ENCODE measurements at regions not wholly inside any gene's neighbourhood (a gene's known extent, or its start where the extent isn't known, plus 50 kb on each side); places are given as distances from the start of the nearest gene placed in this dataset.
"Not testable (repeated sequence)": the region's sequence is repeated elsewhere in the genome, so short reads cannot be mapped to it uniquely, and the experiment has no call there.

DNA sequence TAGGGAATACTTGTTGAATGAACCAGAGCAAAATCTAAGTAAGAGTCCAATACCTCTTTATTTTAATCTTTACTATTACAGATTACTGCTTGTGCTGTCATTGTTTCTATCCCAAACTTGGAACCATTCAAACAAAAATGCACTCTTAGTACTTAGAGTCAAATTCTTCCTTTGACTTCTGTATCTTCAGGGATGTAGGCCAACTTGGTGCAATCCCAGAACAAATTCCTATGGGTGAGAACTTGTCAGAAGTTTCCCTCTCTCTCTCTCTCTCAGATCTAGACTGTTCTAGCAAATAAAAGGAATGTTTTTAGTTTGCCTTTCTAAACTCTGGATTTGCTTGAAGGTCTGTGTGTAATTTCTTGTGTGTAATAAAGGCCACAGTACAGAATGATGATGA lies 329.0 kb upstream of the TMTC4 start:
- DNase-seq, result no peak

- no peak for DNase-seq
Observed at GRCh38 chr13:100989392-100989791, 314.8 kb upstream of the TMTC4 start.

- DNase-seq, result no peak
Observed at GRCh38 chr13:100988921-100989320, 314.3 kb upstream of the TMTC4 start.

DNA sequence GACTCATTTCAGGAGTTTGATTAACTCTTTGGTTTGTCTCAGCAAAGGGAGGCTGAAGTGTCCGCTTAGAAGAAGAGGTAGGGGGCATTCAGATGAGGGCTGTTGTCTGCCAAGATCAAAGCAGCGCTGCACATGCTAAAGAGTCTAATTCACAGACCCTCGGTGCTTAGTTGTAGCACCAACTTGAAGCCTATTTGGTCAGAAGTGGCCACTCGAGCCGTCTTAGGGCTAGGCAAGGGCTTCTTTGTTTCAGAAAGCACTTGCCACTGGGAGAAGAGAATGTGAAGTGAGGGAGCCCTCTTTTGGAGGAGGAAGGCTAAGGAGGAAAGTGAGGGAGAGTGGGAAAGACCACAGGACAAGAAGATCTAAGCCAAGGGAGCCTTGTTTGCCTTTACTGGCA lies 313.4 kb upstream of the TMTC4 start:
- peak in 1 of 2 experiments; percentile 11 for DNase-seq

DNA sequence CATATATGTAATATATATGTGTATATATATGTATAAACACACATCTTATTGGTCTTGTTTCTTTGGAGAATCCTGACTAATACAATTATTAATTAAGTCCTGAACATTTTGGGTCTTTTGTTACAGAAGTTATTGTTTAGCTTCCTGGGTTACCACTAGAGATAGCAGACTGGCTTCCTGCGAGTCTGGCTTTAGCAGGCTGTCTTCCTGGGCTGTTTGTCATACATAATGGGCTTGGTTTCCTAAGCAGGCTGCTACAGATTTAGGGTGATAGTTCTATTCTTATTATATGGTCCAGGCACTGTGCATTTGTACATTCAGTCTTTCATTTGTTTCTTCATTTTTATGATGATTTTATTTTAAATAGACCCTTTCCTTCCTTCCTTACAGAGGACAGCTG lies 312.0 kb upstream of the TMTC4 start:
- no peak for DNase-seq

DNA sequence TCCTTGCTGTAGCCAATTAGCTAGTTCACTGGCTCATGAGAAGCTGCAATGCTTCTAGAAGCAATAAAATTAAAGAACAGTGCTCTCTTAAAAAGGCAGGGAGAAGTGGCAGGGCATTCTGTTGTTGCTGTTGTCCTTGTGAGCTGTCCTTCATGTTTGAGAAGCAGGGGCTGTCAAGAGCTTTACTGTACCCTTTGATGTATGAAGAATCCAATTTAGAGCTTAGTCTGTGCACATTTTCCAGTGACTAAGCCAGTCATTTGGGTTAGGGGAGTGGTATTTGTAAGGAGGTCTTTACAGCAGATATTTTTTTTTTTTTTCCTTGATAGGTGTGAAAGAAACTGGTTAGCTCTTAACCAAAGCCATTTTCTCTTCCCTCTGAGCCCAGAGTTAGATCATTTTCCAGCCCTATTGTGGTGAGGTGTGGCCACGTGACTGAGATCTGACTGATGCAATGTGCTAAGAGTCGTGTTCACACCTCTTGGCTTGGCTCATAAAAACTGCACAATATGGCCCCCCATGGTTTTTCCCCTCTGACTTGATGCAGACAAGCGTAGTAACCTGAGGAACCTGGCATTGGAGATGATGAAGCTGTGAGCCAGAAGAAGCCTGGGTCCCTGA lies 309.6 kb upstream of the TMTC4 start:
- no peak for DNase-seq

DNA sequence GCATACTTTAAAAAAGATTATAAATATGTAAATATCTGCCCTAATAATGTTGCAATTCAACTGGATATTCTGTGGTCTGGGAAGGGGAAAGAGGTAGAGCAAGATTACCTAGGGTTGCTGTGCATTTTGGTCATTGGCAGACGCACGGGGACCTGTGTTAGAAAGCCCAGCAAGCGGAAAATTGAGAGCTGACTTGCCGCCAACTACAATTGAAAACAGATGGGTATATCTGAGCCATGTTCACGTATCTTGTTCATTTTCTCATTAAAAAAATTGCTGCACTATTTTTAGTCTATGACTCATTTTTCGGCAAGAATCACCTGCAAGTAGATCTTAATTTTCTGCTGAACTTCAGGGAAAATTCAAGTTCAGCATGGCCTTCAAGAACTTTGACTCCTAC lies 308.5 kb upstream of the TMTC4 start:
- no peak for DNase-seq

DNA sequence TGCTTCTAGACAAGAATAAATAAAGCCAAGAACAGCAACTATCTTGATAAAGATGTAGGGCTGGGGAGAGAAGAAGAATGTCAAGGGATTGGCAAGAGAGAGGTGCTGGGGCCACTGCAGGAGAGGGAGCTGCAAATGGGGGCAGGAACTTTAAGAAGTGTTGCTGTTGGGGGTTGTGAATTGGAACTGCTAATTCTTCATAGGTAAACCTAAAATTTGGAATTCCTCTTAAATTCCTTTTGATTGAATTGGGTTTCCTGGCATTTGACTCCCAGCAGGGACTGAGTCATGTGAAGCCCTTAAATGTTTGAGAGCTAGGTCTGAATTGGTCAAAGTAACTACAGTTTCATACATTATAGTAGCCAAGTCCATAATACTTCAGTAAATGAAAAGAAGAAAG lies 305.6 kb upstream of the TMTC4 start:
- no peak for DNase-seq

DNA sequence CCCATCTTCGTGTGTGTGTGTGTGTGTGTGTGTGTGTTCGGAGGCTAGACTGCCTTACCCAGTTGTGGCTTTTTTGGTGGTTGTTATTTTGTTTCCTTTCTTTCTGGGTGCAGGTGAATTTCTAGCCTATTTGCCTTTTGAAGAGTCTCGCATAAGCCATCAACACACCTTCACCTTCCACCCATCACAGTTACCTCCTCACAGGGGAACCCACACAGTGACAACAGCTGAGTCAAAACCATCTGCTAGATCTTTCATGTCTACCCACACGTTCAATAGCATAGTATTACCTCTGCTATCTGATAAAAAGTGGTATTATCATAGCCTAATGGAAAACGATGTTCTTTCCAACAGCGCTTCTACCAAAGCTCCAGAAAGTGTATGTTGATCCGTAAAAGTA lies 303.2 kb upstream of the TMTC4 start:
- DNase-seq, result no peak

DNA sequence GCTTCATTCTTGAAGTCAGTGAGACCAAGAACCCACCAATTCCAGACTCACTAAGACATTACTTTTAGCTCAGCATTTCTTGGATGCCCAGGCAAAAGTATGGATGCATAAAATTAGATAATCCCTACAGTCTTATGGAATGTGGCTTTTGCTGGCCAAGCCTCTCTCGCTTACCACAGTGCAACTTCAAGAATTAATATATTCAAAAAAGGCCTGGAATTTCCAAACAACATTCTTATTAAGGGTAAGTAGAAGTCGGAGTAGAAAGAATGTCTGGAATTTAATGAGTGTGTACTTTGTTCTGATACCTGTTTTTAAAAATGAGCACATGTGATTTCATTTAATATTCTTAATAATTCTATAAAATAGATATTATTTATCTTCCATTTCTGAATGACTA lies 302.4 kb upstream of the TMTC4 start:
- no peak for DNase-seq

DNA sequence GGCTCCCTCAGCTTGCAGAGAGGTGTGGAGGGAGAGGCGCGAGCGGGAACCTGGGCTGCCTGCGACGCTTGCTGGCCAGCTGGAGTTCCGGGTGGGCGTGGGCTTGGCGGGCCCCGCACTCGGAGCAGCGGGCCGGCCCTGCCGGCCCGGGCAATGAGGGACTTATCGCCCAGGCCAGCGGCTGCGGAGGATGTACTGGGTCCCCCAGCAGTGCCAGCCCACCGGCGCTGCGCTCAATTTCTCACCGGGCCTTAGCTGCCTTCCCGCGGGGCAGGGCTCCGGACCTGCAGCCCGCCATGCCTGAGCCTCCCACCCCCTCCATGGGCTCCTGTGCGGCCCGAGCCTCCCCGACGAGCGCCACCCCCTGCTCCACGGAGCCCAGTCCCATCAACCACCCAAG lies 301.1 kb upstream of the TMTC4 start:
- not testable (repeated sequence) for DNase-seq

DNA sequence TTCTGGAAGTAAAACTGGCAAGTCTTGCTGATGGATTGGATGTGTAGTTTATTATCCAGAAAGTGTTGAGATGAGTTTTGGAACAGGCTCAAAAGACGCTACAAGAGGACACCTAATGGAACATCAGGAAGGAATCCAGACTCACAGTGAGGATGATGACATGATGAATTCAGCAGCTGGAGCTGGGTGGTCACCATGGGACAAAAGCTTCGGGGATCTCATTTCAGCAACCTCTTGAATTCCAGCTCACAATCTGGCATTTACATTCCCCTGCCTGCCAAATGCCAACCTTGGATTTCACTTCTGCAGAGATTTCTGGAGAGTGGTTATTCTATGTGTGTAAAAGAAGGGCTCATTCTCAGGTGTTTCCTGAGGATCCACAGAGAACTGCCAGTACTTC lies 288.0 kb upstream of the TMTC4 start:
- DNase-seq, result no peak

GRCh38 chr13:100961186-100961585 lies 286.6 kb upstream of the TMTC4 start:
- no peak for DNase-seq

- DNase-seq, result no peak
Observed at GRCh38 chr13:100958831-100959230, 284.2 kb upstream of the TMTC4 start.

- DNase-seq, result no peak
Observed at GRCh38 chr13:100957741-100958140, 283.1 kb upstream of the TMTC4 start.

GRCh38 chr13:100954430-100955305 lies 280.1 kb upstream of the TMTC4 start:
- DNase-seq, result no peak

- DNase-seq, result no peak
Observed at GRCh38 chr13:100951016-100951415, 276.4 kb upstream of the TMTC4 start.

DNA sequence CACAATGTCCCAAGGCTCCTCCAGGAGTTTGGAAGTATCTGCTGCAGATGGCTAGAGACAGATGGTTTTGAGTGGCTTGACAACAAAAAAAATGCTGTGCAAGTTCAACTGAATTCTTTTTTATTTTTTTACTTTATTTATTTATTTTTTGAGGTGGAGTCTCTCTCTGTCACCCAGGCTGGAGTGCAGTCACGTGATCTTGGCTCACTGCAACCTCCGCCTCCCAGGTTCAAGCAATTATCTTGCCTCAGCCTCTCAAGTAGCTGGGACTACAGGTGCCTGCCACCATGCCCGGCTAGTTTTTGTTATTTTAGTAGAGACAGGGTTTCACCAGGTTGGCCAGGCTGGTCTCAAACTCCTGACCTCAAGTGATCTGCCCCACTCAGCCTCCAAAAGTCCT lies 274.3 kb upstream of the TMTC4 start:
- DNase-seq, result not testable (repeated sequence)

GRCh38 chr13:100946588-100946987 lies 272.0 kb upstream of the TMTC4 start:
- DNase-seq, result no peak

DNA sequence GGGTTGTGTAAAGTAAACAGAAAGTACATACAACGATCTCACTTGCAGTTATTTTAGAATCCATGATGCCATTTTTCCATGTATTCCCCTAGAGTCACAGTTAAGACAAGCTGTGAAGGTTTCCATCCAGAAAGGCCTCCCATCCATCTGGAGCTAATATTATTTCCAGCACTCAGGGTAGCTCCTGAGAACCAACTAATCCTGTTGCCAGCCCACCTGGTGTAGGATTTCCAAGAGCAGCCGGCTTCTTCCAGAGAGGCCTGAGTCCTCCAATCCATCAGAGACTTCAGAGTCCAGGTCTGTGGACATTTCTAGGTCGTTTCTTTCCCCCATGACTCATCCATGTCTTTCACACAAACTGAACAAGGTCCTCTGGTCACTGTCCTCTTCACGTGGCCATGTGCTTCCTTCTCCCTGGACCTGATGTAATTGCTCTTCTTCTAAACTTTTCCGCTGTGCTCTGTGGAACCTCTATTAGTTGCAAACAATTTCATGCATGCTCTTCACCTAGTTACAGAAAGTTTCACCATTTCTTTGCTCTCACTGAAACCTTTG lies 270.3 kb upstream of the TMTC4 start:
- DNase-seq, result no peak

GRCh38 chr13:100942742-100943141 lies 268.1 kb upstream of the TMTC4 start:
- DNase-seq, result no peak

- DNase-seq, result no peak
Observed at GRCh38 chr13:100941377-100942368, 267.1 kb upstream of the TMTC4 start.

DNA sequence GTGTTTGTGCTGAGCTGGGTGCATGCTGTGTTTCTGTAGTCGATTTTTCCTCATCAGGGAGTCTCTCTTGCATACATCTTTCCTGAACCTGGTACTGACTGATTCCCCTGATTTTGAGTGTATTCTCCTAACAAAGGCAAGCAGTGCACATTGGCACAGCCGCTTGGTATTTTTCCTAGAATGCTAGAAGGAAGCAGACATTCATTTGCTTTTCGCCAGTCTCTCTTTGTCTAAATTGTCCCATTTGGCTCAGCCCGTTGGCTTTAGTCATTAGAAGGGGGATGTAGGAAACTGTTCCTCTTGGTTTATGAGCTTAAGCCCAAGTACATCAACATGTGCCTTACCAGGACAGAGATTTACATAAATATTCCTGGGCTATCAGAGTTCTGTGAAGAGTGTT lies 266.1 kb upstream of the TMTC4 start:
- DNase-seq, result no peak
